Vagina (tissue), 2 donors: ENCODE measurements at regions not wholly inside any gene's neighbourhood (a gene's known extent, or its start where the extent isn't known, plus 50 kb on each side); places are given as distances from the start of the nearest gene placed in this dataset.
A peak's percentile ranks its signal among the peaks of the same experiment; 100 is the strongest.

Experiments used
- CTCF ChIP-seq, 3 experiments: fragments of 450-650 bp in 2 of 3; fragments of 200-600 bp in 1 of 3; sonication (generic) in 1 of 3; IDR thresholded peaks; one replicate each; pipeline ENCODE4 v1.5.1; 2017 to 2019; ENCODE audit warnings: antibody characterized with exemption in 3 of 3, mild to moderate bottlenecking in 2 of 3, moderate library complexity in 2 of 3
- POLR2A ChIP-seq, 2 donors: fragments of 450-650 bp; IDR thresholded peaks; one replicate each; pipeline ENCODE4 v1.6.1; 2017; ENCODE audit warnings: antibody characterized with exemption in 2 of 2, mild to moderate bottlenecking in 2 of 2, moderate library complexity in 2 of 2
- POLR2AphosphoS5 ChIP-seq, 2 donors: sonication (generic); formaldehyde crosslinking; IDR thresholded peaks; one replicate each; pipeline ENCODE4 v1.9.0; 2017; ENCODE audit warnings: antibody characterized with exemption in 2 of 2, mild to moderate bottlenecking in 2 of 2, low read depth in 1 of 2; ENCODE audit not compliant: insufficient read depth in 1 of 2

GRCh38 chr12:107396991-107397390 is 288.6 kb upstream of the PWP1 start:
- TF ChIP-seq POLR2AphosphoS5 (IDR thresholded peaks at IDR 0.05; ENCODE audit: insufficient read depth in 1 of 2, low read depth in 1 of 2) (peak in 1 of 2 donors; percentile 42), CTCF (IDR thresholded peaks at IDR 0.05) (no peak), POLR2A (IDR thresholded peaks at IDR 0.05) (no peak)
